Neural cell (in vitro differentiated cells): ENCODE measurements at regions not wholly inside any gene's neighbourhood (a gene's known extent, or its start where the extent isn't known, plus 50 kb on each side); places are given as distances from the start of the nearest gene placed in this dataset.

Experiments
- H2AFZ ChIP-seq: fragments of 200-600, 300-800 bp; sonication (generic), shearing (Covaris generic); 2 replicates; pipeline ENCODE4 v1.6.0; 2014; ENCODE audit warnings: low read depth, mild to moderate bottlenecking, antibody characterized with exemption, low read length, moderate library complexity
- H3F3A ChIP-seq: fragments of 200-600 bp; shearing (Covaris generic); 2 replicates; pipeline ENCODE4 v1.6.1; 2016; ENCODE audit warnings: mild to moderate bottlenecking, moderate library complexity, mixed read lengths, antibody characterized with exemption, low read length; ENCODE audit not compliant: insufficient read depth, poor library complexity, severe bottlenecking
- H3K27ac ChIP-seq: fragments of 200-600, 300-800 bp; sonication (generic), shearing (Covaris generic); 2 replicates; pipeline ENCODE4 v1.5.1; 2014; ENCODE audit warnings: mild to moderate bottlenecking, low read length, moderate library complexity
- H3K27me3 ChIP-seq: fragments of 300-800, 200-600 bp; sonication (generic), shearing (Covaris generic); 2 replicates; pipeline ENCODE4 v1.6.0; 2014; ENCODE audit warnings: mild to moderate bottlenecking, low read depth, low read length, moderate library complexity; ENCODE audit not compliant: insufficient read depth
- H3K36me3 ChIP-seq: fragments of 300-800, 200-600 bp; sonication (generic), shearing (Covaris generic); 2 replicates; pipeline ENCODE4 v1.5.1; 2014; ENCODE audit warnings: mild to moderate bottlenecking, antibody characterized with exemption, low read length, moderate library complexity; ENCODE audit not compliant: insufficient read depth
- H3K4me2 ChIP-seq: fragments of 300-800, 200-600 bp; sonication (generic), shearing (Covaris generic); 2 replicates; pipeline ENCODE4 v1.6.0; 2014; ENCODE audit warnings: mild to moderate bottlenecking, low read length
- H3K4me3 ChIP-seq: fragments of 300-800, 200-600 bp; sonication (generic), shearing (Covaris generic); 2 replicates; pipeline ENCODE4 v1.5.1; 2014; ENCODE audit warnings: mild to moderate bottlenecking, low read length, moderate library complexity
- H3K79me2 ChIP-seq: fragments of 200-600 bp; shearing (Covaris generic); replicated peaks from 2 replicates; pipeline ENCODE4 v1.6.0; 2014; ENCODE audit warnings: mild to moderate bottlenecking, low read length, moderate library complexity; ENCODE audit not compliant: insufficient read depth
- H3K9ac ChIP-seq: fragments of 300-800, 200-600 bp; sonication (generic), shearing (Covaris generic); 2 replicates; pipeline ENCODE4 v1.6.1; 2016; ENCODE audit warnings: mild to moderate bottlenecking, low read length, mixed read lengths
- H3K9me2 ChIP-seq: fragments of 200-600 bp; shearing (Covaris generic); 2 replicates; pipeline ENCODE4 v1.6.1; 2016; ENCODE audit warnings: mild to moderate bottlenecking, low read length, mixed read lengths; ENCODE audit not compliant: insufficient read depth
- H3K9me3 ChIP-seq: fragments of 200-600, 300-800 bp; sonication (generic), shearing (Covaris generic); 2 replicates; pipeline ENCODE4 v1.6.1; 2016; ENCODE audit warnings: mild to moderate bottlenecking, mixed run types, low read length, moderate library complexity, mixed read lengths
- H4K20me1 ChIP-seq: fragments of 200-600 bp; shearing (Covaris generic); 2 replicates; pipeline ENCODE4 v1.6.1; 2016; ENCODE audit warnings: mild to moderate bottlenecking, mixed run types; ENCODE audit not compliant: insufficient read depth
- CTCF ChIP-seq: fragments of 450-650 bp; IDR thresholded peaks from 2 replicates; pipeline ENCODE4 v1.5.1; 2014; ENCODE audit warnings: antibody characterized with exemption, mild to moderate bottlenecking, moderate library complexity; ENCODE audit not compliant: poor library complexity, severe bottlenecking
- EP300 ChIP-seq: fragments of 450-650 bp; conservative IDR thresholded peaks from 2 replicates; pipeline ENCODE4 v1.6.1; 2014; ENCODE audit warnings: antibody characterized with exemption, mild to moderate bottlenecking, moderate library complexity; ENCODE audit not compliant: poor library complexity, severe bottlenecking
- EZH2 ChIP-seq: fragments of 200-600, 300-800 bp; shearing (Covaris generic), sonication (generic); IDR thresholded peaks from 2 replicates; pipeline ENCODE4 v1.6.1; 2014; ENCODE audit warnings: antibody characterized with exemption, low read length, borderline replicate concordance, mild to moderate bottlenecking; ENCODE audit not compliant: insufficient read depth, poor library complexity, severe bottlenecking
- MXI1 ChIP-seq: fragments of 450-650 bp; conservative IDR thresholded peaks from 2 replicates; pipeline ENCODE4 v1.6.1; 2014; ENCODE audit warnings: antibody characterized with exemption, mild to moderate bottlenecking; ENCODE audit not compliant: poor library complexity, severe bottlenecking
- POLR2AphosphoS5 ChIP-seq: IDR thresholded peaks from 2 replicates; pipeline ENCODE4 v1.6.1; 2012
- RAD21 ChIP-seq: fragments of 450-650 bp; conservative IDR thresholded peaks from 2 replicates; pipeline ENCODE4 v1.6.1; 2014; ENCODE audit warnings: antibody characterized with exemption, mild to moderate bottlenecking, moderate library complexity
- SMC3 ChIP-seq: fragments of 450-650 bp; conservative IDR thresholded peaks from 2 replicates; pipeline ENCODE4 v1.6.1; 2014; ENCODE audit warnings: antibody characterized with exemption, mild to moderate bottlenecking, moderate library complexity; ENCODE audit not compliant: poor library complexity
- TAF1 ChIP-seq: IDR thresholded peaks from 2 replicates; pipeline ENCODE4 v1.6.1; 2012; ENCODE audit warnings: low read depth
- TF ChIP-seq, protein P1 (sequence below): IDR thresholded peaks from 2 replicates; pipeline ENCODE4 v1.6.1; 2012; ENCODE audit warnings: borderline replicate concordance

DNA sequence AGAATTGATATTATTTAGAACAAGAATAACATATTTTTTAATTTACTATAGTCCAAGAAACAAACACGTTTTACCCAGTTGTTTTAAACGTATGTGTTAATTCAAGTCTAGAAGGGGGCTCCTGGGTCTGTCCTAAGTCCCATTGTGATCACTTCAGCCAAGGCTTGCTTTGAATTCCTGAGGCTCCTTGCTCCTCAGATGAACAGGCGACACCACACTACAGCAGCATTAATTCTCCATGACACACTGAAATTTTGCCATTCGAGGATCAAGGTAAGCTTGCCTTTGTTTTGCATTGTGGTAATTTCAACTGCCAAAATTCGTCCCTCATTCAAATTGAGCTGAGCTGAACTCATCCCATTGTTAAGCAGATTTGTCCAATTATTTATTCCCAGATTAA lies 1442.6 kb downstream of the SLITRK5 start:
- H4K20me1 ChIP-seq: no peaks in the 10 kb centered on the region
- no peak for TF ChIP-seq EZH2
- no peak for TF ChIP-seq EP300
- no peak for TF ChIP-seq TAF1
- TF ChIP-seq, protein P1, sequence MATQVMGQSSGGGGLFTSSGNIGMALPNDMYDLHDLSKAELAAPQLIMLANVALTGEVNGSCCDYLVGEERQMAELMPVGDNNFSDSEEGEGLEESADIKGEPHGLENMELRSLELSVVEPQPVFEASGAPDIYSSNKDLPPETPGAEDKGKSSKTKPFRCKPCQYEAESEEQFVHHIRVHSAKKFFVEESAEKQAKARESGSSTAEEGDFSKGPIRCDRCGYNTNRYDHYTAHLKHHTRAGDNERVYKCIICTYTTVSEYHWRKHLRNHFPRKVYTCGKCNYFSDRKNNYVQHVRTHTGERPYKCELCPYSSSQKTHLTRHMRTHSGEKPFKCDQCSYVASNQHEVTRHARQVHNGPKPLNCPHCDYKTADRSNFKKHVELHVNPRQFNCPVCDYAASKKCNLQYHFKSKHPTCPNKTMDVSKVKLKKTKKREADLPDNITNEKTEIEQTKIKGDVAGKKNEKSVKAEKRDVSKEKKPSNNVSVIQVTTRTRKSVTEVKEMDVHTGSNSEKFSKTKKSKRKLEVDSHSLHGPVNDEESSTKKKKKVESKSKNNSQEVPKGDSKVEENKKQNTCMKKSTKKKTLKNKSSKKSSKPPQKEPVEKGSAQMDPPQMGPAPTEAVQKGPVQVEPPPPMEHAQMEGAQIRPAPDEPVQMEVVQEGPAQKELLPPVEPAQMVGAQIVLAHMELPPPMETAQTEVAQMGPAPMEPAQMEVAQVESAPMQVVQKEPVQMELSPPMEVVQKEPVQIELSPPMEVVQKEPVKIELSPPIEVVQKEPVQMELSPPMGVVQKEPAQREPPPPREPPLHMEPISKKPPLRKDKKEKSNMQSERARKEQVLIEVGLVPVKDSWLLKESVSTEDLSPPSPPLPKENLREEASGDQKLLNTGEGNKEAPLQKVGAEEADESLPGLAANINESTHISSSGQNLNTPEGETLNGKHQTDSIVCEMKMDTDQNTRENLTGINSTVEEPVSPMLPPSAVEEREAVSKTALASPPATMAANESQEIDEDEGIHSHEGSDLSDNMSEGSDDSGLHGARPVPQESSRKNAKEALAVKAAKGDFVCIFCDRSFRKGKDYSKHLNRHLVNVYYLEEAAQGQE: no peak
- TF ChIP-seq POLR2AphosphoS5: no peak
- no peak for TF ChIP-seq MXI1
- no peak for TF ChIP-seq CTCF
- TF ChIP-seq SMC3: no peak
- TF ChIP-seq RAD21: no peak
- no peak overlapping the region for H2AFZ ChIP-seq
- no peaks in the 10 kb centered on the region for H3K9me2 ChIP-seq
- no peak overlapping the region for H3K4me3 ChIP-seq
- H3K4me2 ChIP-seq: no peak overlapping the region
- H3F3A ChIP-seq: no peaks in the 10 kb centered on the region
- no peaks in the 10 kb centered on the region for H3K9me3 ChIP-seq
- H3K36me3 ChIP-seq: no peaks in the 10 kb centered on the region
- H3K27me3 ChIP-seq: no peaks in the 10 kb centered on the region
- no peaks in the 10 kb centered on the region for H3K79me2 ChIP-seq
- H3K27ac ChIP-seq: no peak overlapping the region
- no peak overlapping the region for H3K9ac ChIP-seq

DNA sequence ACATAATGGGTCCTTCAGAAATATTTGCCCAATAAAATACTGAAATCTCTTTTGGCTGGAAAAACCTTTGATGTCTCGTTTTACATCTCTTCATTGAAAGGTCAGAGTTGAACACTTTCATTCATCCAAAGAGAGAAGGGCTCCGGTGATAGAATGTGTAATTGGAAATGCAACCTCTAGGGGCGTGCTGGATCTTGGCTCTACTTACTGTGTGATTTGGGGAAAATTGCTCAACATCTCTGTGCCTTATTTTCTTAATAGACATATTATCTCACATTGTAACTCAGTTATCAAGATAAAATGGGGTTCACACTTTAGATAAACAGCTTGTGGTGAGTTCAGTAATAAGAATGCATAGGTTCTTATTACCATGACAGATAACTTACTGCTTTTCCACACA lies 1444.1 kb downstream of the SLITRK5 start:
- Histone ChIP-seq H4K20me1 (no peaks in the 10 kb centered on the region), H3K36me3 (no peaks in the 10 kb centered on the region), H3K9ac (no peak overlapping the region), H3K9me2 (no peaks in the 10 kb centered on the region), H3K27ac (no peak overlapping the region), H3K9me3 (no peaks in the 10 kb centered on the region), H3F3A (no peaks in the 10 kb centered on the region), H3K27me3 (no peaks in the 10 kb centered on the region), H3K79me2 (no peaks in the 10 kb centered on the region), H2AFZ (no peak overlapping the region), H3K4me3 (no peak overlapping the region), H3K4me2 (no peak overlapping the region)
- no peak for TF ChIP-seq EZH2
- TF ChIP-seq EP300: no peak
- TF ChIP-seq SMC3: no peak
- TF ChIP-seq, protein P1: no peak
- no peak for TF ChIP-seq CTCF
- TF ChIP-seq POLR2AphosphoS5: no peak
- TF ChIP-seq TAF1: no peak
- TF ChIP-seq RAD21: no peak
- no peak for TF ChIP-seq MXI1
